HFFc6 (cell line): ENCODE measurements at regions not wholly inside any gene's neighbourhood (a gene's known extent, or its start where the extent isn't known, plus 50 kb on each side); places are given as distances from the start of the nearest gene placed in this dataset.
"Not testable (repeated sequence)": the region's sequence is repeated elsewhere in the genome, so short reads cannot be mapped to it uniquely, and the experiment has no call there.

Source experiments
- DNase-seq: peaks from one replicate; pipeline ENCODE4 v3.0.0-alpha.2; 2018
- H3K27ac Mint-ChIP-seq: 2 replicates; pipeline ENCODE4 v1.8.0; 2020; ENCODE audit warnings: mild to moderate bottlenecking, mixed read lengths
- H3K27me3 Mint-ChIP-seq: 2 replicates; pipeline ENCODE4 v1.8.0; 2021; ENCODE audit warnings: mild to moderate bottlenecking, moderate library complexity, mixed read lengths; ENCODE audit not compliant: insufficient read depth
- H3K36me3 Mint-ChIP-seq: 2 replicates; pipeline ENCODE4 v1.8.0; 2021; ENCODE audit warnings: low read depth, mixed read lengths
- H3K4me1 Mint-ChIP-seq: 2 replicates; pipeline ENCODE4 v1.8.0; 2020; ENCODE audit warnings: low read depth, mixed read lengths
- H3K4me3 Mint-ChIP-seq: 2 replicates; pipeline ENCODE4 v1.8.0; 2020; ENCODE audit warnings: mild to moderate bottlenecking, moderate library complexity, mixed read lengths
- H3K9me3 Mint-ChIP-seq: 2 replicates; pipeline ENCODE4 v1.8.0; 2020; ENCODE audit warnings: mild to moderate bottlenecking, mixed read lengths
- CTCF ChIP-seq: fragments of 200-600 bp; sonication (generic); IDR thresholded peaks from 2 replicates; pipeline ENCODE4 v1.5.0; 2021; ENCODE audit warnings: antibody characterized with exemption, mild to moderate bottlenecking

GRCh38 chrX:84748965-84749656 lies 246.9 kb upstream of the HDX start:
- Mint-ChIP-seq H3K9me3 (no peaks in the 10 kb centered on the region), H3K27me3 (peaks cover under 1% of the 10 kb centered on the region; the same call in 1 of the 2 replicates), H3K27ac (no peak overlapping the region), H3K4me1 (peaks cover 8% of the 10 kb centered on the region; the same call in 1 of the 2 replicates), H3K4me3 (no peak overlapping the region), H3K36me3 (no peaks in the 10 kb centered on the region)
- DNase-seq: no peak
- TF ChIP-seq CTCF: no peak

DNA sequence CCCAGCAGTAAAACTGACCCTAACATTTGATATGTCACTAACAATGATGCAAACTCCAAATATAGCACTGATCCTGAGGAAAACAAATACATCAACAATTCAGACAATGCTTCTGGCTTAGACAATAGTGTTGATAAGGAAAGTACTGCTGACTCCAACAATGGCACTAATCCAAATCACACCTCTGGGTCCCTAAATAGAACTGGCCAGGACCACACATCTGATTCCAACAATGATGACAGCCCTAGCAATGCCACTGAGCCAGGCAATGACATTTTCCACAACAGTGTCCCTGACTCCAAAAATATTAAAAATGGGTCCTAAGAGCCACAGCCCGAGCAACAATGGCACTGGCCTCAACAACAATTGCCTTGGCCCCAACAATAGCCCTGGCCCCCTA lies 243.1 kb upstream of the APOOL start:
- H3K4me3 Mint-ChIP-seq: no peak overlapping the region
- no peak for TF ChIP-seq CTCF
- no peak for DNase-seq
- no peaks in the 10 kb centered on the region for H3K36me3 Mint-ChIP-seq
- no peak overlapping the region for H3K27ac Mint-ChIP-seq
- H3K27me3 Mint-ChIP-seq: no peaks in the 10 kb centered on the region
- H3K9me3 Mint-ChIP-seq: no peaks in the 10 kb centered on the region
- no peaks in the 10 kb centered on the region for H3K4me1 Mint-ChIP-seq

DNA sequence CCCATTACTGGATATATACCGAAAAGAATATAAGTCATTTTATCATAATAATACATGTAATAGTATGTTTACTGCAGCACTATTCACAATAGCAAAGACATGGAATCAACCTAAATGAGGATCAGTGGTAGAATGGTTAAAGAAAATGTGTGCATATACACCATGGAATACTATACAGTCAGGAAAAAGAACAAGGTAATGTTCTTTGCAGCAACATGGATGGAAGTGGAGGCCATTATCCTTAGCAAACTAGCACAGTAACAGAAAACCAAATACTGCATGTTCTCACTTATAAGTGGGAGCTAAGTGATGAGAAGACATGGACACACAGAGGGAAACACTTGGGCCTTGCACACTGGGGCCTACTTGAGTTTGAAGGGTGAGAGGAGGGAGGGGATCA lies 207.4 kb upstream of the APOOL start:
- no peak for TF ChIP-seq CTCF
- H3K4me1 Mint-ChIP-seq: no peaks in the 10 kb centered on the region
- no peaks in the 10 kb centered on the region for H3K36me3 Mint-ChIP-seq
- no peaks in the 10 kb centered on the region; the same call in 1 of the 2 replicates for H3K27me3 Mint-ChIP-seq
- H3K9me3 Mint-ChIP-seq: no peaks in the 10 kb centered on the region; the same call in 1 of the 2 replicates
- H3K4me3 Mint-ChIP-seq: no peak overlapping the region
- DNase-seq: no peak
- no peak overlapping the region for H3K27ac Mint-ChIP-seq

- Mint-ChIP-seq H3K4me1 (no peaks in the 10 kb centered on the region), H3K4me3 (no peak overlapping the region), H3K9me3 (no peaks in the 10 kb centered on the region), H3K27ac (no peak overlapping the region), H3K36me3 (no peaks in the 10 kb centered on the region), H3K27me3 (no peaks in the 10 kb centered on the region)
- no peak for DNase-seq
- no peak for TF ChIP-seq CTCF
Measured at GRCh38 chrX:84830836-84831235, 172.8 kb upstream of the APOOL start.

GRCh38 chrX:84846541-84846940 lies 157.1 kb upstream of the APOOL start:
- H3K27me3 Mint-ChIP-seq, DNase-seq, H3K4me1 Mint-ChIP-seq, H3K27ac Mint-ChIP-seq, H3K9me3 Mint-ChIP-seq, H3K4me3 Mint-ChIP-seq, H3K36me3 Mint-ChIP-seq: not testable (repeated sequence)

DNA sequence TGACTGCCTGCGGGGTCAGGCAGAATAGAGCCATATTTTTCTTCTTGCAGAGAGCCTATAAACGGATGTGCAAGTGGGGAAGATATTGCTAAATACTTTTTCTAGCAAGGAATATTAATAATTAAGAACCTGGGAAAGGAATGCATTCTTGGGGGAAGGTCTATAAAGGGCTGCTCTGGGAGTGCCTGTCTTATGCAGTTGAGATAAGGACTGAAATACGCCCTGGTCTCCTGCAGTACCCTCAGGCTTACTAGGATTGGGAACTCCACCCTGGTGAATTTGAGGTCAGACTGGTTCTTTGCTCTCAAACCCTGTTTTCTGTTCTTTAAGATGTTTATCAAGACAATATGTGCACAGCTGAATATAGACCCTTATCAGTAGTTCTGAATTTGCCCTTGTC lies 152.5 kb upstream of the APOOL start:
- H3K4me1 Mint-ChIP-seq, H3K36me3 Mint-ChIP-seq, H3K9me3 Mint-ChIP-seq, H3K27ac Mint-ChIP-seq, DNase-seq, H3K27me3 Mint-ChIP-seq, H3K4me3 Mint-ChIP-seq: not testable (repeated sequence)

DNA sequence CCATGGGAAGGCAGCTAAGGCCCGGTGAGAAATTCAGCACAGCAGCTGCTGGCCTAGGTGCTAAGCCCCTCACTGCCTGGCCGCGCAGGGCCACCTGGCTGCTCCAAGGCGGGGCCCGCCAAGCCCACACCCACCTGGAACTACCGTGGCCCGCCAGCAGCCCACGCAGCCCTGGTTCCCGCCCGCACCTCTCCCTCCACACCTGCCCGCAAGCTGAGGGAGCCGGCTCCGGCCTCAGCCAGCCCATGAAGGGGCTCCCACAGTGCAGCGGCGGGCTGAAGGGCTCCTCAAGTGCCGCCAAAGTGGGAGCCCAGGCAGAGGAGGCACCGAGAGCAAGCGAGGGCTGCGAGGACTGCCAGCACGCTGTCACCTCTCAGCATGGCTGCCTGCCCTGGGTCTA lies 146.9 kb upstream of the APOOL start:
- not testable (repeated sequence) for H3K36me3 Mint-ChIP-seq, H3K4me1 Mint-ChIP-seq, DNase-seq, H3K27ac Mint-ChIP-seq, H3K27me3 Mint-ChIP-seq, H3K9me3 Mint-ChIP-seq, H3K4me3 Mint-ChIP-seq

DNA sequence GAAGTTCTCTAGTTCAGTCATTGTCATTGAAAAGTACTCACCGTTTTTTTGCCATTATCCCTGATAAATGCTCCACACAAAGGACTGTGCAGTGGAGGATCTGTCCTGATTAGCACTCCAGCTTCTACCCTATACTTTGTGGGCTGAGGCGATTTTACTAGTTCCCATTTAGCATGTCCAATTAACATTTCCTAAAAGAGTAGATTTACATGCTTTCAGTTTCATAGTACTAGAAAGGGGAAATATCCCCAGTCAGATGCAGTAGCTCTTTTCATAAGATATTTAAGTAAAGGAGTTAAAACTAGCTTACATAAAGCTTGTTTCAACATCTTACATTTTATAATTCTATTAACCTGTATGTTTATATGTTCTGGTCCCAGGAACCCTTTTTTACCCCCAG lies 144.9 kb upstream of the APOOL start:
- not testable (repeated sequence) for H3K9me3 Mint-ChIP-seq, H3K36me3 Mint-ChIP-seq, H3K27me3 Mint-ChIP-seq, H3K4me1 Mint-ChIP-seq, H3K4me3 Mint-ChIP-seq, H3K27ac Mint-ChIP-seq, DNase-seq
